ENCODE measurements at regions not wholly inside any gene's neighbourhood (a gene's known extent, or its start where the extent isn't known, plus 50 kb on each side); places are given as distances from the start of the nearest gene placed in this dataset.

- TF ChIP-seq CTCF (IDR thresholded peaks at IDR 0.05) = no peak
- no peak for TF ChIP-seq POLR2A (IDR thresholded peaks at IDR 0.05)
These were observed 76.0 kb upstream of the SORL1 start for GRCh38 chr11:121376130-121376529.
